ENCODE measurements at regions not wholly inside any gene's neighbourhood (a gene's known extent, or its start where the extent isn't known, plus 50 kb on each side); places are given as distances from the start of the nearest gene placed in this dataset.

DNA sequence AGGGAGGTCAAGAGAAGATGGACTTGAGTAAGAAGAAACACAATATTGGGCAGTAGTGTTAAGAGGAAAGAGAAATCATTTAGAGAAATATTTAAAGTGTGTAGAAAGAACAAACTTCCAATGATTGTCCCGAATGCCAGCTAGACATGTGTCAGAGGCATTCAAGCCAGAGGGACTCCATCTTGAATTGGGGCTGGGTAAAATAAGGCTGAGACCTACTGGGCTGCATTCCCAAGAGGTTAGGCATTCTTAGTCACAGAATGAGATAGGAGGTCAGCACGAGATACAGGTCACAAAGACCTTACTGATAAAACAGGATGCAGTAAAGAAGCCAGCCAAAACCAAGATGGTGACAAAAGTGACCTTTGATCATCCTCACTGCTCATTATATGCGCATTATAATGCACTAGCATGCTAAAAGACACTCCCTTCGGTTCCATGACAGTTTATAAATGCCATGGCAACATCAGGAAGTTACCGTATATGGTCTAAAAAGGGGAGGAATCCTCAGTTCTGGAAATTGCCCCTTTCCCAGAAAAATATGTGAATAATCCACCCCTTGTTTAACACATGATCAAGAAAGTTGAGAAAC, 127.0 kb upstream of the IPO5 start:
- Histone ChIP-seq H3K27ac (no peak overlapping the region), H3K27me3 (peaks cover 5% of the 10 kb centered on the region), H3K9me3 (no peaks in the 10 kb centered on the region), H3K36me3 (no peaks in the 10 kb centered on the region), H3K4me3 (no peak overlapping the region), H3K4me1 (no peaks in the 10 kb centered on the region)
- TF ChIP-seq POLR2AphosphoS5 (IDR thresholded peaks at IDR 0.05), result no peak
- TF ChIP-seq, protein P1, sequence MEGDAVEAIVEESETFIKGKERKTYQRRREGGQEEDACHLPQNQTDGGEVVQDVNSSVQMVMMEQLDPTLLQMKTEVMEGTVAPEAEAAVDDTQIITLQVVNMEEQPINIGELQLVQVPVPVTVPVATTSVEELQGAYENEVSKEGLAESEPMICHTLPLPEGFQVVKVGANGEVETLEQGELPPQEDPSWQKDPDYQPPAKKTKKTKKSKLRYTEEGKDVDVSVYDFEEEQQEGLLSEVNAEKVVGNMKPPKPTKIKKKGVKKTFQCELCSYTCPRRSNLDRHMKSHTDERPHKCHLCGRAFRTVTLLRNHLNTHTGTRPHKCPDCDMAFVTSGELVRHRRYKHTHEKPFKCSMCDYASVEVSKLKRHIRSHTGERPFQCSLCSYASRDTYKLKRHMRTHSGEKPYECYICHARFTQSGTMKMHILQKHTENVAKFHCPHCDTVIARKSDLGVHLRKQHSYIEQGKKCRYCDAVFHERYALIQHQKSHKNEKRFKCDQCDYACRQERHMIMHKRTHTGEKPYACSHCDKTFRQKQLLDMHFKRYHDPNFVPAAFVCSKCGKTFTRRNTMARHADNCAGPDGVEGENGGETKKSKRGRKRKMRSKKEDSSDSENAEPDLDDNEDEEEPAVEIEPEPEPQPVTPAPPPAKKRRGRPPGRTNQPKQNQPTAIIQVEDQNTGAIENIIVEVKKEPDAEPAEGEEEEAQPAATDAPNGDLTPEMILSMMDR (IDR thresholded peaks at IDR 0.05), result no peak
- TF ChIP-seq POLR2A (IDR thresholded peaks at IDR 0.05), result no peak
- no peak for TF ChIP-seq EP300 (IDR thresholded peaks at IDR 0.05)
- 78 to 88% methylated on average over 4 to 5 of the region's 5 CpGs for WGBS, 2 donors (ENCODE audit: low coverage in 1 of 2)
- no peak for ATAC-seq

DNA sequence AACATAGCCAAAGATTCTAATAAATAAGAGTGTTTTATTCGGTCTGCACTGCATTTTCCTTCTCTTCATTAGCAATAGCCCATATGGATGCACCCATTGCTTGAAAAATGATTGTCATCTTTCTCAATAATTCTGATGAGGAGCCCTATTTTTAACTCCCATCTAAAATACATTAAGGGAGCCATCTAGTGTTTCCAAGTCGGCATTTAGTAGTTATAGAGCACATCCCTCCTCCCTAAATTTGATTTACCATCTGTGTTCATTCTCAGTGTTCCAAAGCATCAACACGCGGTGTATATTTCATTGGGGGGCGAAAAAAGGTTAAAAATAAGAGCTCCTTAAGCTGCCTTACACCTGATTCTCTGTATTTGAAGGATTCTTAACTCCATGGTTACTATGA, 119.2 kb upstream of the IPO5 start:
- Histone ChIP-seq H3K4me1 (no peaks in the 10 kb centered on the region), H3K4me3 (no peak overlapping the region), H3K9me3 (peaks cover 0 to 9% (median 0%) of the 10 kb centered on the region in 3 donors), H3K36me3 (no peaks in the 10 kb centered on the region), H3K27ac (no peak overlapping the region), H3K27me3 (no peaks in the 10 kb centered on the region)
- whole genome bisulfite sequencing, 2 donors (ENCODE audit: low coverage in 1 of 2), result 62% methylated on average over 3 to 5 of the region's 5 CpGs
- ATAC-seq, result no peak
- TF ChIP-seq EP300 (IDR thresholded peaks at IDR 0.05), result no peak
- TF ChIP-seq POLR2AphosphoS5 (IDR thresholded peaks at IDR 0.05), result no peak
- no peak for TF ChIP-seq POLR2A (IDR thresholded peaks at IDR 0.05)
- TF ChIP-seq, protein P1 (IDR thresholded peaks at IDR 0.05), result no peak

DNA sequence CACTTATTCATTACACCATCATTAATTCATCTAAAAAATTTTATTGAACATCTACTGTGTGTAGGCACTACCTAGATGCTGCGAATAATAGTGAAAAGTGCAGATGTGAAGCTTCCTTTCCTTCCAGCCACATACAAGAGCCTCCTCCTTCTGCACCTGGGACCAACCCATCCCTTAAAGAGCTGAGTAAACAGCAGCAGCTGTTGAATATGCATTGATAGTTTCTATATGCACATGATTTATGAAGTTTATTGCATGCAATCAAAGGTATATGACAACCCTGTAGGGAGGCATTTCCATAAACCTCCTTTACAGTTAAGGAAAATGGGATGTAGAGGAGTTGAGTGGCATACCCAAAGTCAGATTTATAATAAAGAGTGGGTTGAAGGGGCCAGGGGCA, 110.3 kb upstream of the IPO5 start:
- TF ChIP-seq, protein P1 (IDR thresholded peaks at IDR 0.05), result no peak
- TF ChIP-seq POLR2A (IDR thresholded peaks at IDR 0.05) (no peak), POLR2AphosphoS5 (IDR thresholded peaks at IDR 0.05) (no peak), EP300 (IDR thresholded peaks at IDR 0.05) (no peak)
- WGBS, 2 donors (ENCODE audit: low coverage in 1 of 2), result 92 to 100% methylated on average over 1 of the region's 1 CpG
- Histone ChIP-seq H3K4me3 (no peak overlapping the region), H3K27me3 (peaks cover 6% of the 10 kb centered on the region), H3K4me1 (no peaks in the 10 kb centered on the region), H3K27ac (no peak overlapping the region), H3K36me3 (no peaks in the 10 kb centered on the region), H3K9me3 (no peaks in the 10 kb centered on the region)
- ATAC-seq, result no peak

DNA sequence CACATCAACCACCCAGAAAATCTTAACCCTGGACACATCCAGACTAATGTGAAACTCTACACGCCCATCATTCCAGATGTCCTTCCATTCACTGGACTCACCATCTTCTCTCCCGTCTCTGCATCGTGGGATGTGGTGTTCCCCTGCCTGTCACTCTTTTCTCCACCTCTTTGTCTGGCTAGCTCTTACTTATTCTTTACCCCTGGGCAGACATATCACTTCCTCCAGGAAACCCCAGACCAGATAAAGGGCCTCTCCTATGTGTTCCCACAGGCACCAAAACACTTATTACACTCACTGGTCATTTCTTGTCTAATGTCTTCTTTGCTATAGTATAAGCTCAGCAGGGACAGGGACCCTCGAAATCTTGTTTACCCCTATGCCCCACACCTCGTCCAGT, 109.3 kb upstream of the IPO5 start:
- Histone ChIP-seq H3K27me3 (peaks cover 6% of the 10 kb centered on the region), H3K27ac (no peak overlapping the region), H3K4me1 (no peaks in the 10 kb centered on the region), H3K36me3 (no peaks in the 10 kb centered on the region), H3K9me3 (no peaks in the 10 kb centered on the region), H3K4me3 (no peak overlapping the region)
- WGBS, 2 donors (ENCODE audit: low coverage in 1 of 2), result 75 to 78% methylated on average over 5 of the region's 5 CpGs
- TF ChIP-seq POLR2A (IDR thresholded peaks at IDR 0.05), result no peak
- TF ChIP-seq, protein P1 (IDR thresholded peaks at IDR 0.05), result no peak
- TF ChIP-seq POLR2AphosphoS5 (IDR thresholded peaks at IDR 0.05), result no peak
- no peak for TF ChIP-seq EP300 (IDR thresholded peaks at IDR 0.05)
- no peak for ATAC-seq

DNA sequence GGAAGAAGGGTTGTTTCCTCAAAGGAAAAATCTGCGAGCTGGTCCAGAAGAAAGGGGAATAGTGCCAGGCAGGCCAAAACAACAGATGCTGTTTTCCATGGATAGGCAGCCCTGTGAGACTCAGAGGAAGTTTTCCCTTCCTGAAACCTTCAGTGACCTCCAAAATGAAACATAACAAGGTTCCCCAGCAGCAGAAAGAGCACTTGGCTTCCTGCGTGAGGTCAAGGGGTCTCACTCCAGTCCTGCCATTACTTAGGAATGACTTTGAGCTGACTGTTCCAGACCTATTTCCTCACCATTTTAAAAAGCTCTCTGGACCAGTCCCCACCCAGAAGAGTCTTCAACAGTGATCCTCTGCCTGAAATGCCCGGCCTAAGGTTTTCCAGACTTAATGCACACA, 104.6 kb upstream of the IPO5 start:
- no peak overlapping the region for H3K4me3 ChIP-seq
- no peak for ATAC-seq
- TF ChIP-seq EP300 (IDR thresholded peaks at IDR 0.05) (no peak), POLR2A (IDR thresholded peaks at IDR 0.05) (no peak), POLR2AphosphoS5 (IDR thresholded peaks at IDR 0.05) (no peak)
- TF ChIP-seq, protein P1 (IDR thresholded peaks at IDR 0.05), result no peak
- H3K4me1 ChIP-seq, result no peaks in the 10 kb centered on the region
- H3K36me3 ChIP-seq, result no peaks in the 10 kb centered on the region
- H3K9me3 ChIP-seq, result no peaks in the 10 kb centered on the region
- H3K27me3 ChIP-seq, result no peaks in the 10 kb centered on the region
- no peak overlapping the region for H3K27ac ChIP-seq
- 62 to 75% methylated on average over 3 of the region's 3 CpGs for WGBS, 2 donors (ENCODE audit: low coverage in 1 of 2)
